NCI-H69 (cell line): ENCODE measurements at regions not wholly inside any gene's neighbourhood (a gene's known extent, or its start where the extent isn't known, plus 50 kb on each side); places are given as distances from the start of the nearest gene placed in this dataset.

Experiments
- DNase-seq: peaks from one replicate; lab custom pipeline; 2025; lab: John Stamatoyannopoulos, UW

DNA sequence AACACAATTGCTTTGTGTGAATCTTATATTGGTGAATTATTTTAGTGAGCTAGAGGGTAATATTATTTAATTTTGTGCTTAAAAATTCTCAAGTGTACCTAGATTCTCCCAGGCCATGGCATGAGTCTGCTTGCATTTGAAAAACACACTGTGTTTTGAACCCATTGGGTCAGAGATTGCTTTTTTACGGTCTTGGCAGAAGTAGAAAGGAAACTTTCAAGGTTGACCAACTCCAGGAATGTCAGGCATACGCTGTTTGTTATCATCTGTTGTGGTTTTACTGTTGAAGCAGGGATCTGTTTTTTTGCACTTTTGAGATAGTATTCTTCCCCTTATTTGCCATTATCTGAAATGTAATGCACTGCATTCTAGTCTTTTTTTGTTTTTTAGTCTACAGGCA lies 377.4 kb downstream of the RPRM start:
- DNase-seq: no peak

DNA sequence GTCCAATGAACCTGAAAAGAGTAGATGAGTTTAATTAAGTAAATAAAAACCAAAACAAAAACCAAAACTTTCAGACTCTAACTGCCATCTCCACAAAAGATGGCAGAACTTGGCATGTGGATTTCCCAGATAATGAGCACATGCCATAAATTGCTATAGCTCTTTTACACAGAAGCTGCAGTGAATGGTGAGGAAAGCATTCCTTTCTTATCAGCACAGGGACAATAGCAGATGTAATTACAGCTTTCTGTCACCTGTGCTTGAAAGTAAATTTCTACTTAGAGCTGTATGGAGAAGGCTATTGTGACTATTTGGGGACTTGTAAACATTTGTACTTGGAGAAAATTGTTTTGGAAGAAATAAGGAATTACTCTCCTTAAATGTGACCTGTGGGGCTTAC lies 378.4 kb downstream of the RPRM start:
- peak; percentile 1 for DNase-seq

DNA sequence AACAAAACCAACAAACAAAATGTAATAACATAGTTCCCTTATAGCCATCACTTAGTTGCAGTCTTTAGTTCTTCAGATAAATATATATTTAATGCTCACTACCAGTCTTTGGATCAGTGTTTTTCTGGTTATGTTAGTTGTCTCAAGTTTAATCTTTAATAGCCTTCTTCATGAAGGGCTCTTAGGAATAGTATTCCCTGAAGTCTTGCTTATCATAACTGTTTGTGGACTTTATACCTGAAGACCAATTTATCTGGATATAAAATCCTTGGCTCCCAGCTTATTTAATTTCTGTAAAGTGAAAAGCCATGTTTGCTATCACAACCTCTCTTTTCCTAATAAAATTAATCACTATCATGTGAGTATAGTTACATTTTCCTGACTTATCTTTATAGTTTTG lies 379.7 kb downstream of the ARL6IP6 start:
- DNase-seq: no peak

DNA sequence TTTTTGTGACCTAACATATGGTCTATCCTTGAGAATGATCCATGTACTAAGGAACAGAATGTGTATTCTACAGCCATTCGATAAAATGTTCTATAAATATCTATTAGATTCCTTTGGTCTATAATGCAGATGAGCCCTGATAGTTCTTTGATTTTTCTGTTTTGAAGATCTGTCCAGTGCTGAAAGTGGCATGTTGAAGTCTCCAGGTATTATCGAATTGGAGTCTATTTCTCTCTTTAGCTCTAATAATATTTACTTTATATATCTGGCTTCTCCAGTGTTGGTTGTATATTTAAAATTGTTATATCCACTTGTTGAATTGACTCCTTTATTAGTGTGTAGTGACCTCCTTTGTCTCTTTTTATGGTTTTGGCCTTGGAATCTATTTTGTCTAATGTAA lies 377.9 kb downstream of the ARL6IP6 start:
- no peak for DNase-seq

DNA sequence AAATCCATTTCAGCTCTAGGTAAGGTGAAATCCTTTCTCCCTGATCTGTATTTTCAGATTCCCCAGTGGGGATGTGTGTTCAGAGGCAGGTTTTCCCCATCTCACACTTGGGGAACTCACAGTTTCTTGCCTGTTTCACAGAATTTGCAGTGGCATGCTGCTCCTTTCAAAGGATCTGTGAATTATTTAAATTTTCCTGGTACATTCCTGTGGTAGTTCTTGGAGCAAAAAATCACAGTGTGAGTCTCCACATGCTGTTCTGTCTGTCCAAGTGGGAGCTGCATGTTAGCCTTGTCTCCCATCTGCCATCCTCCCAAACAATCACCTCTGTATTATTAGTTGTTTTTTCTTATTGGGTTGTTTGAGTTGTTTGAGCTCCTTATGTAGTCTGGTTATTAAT lies 372.9 kb downstream of the ARL6IP6 start:
- DNase-seq: no peak

DNA sequence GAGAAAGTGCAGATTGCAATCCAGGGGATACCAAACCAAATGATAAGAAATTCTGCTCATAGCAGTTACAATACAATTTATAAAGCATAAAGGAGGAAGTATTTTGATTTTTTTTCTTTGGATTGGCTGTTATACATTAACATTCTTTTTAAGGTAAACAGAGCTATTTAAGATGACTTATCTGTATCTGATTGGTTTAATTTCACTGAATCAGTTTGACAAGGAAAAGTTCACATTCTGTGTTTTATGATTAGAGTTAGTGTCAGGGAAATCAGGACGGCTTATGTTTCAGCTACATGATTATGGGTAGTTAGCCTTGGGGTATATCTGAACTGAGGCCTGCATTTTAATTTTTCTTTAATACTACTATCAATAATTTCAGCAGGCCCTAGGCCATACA lies 360.9 kb downstream of the ARL6IP6 start:
- DNase-seq: no peak

DNA sequence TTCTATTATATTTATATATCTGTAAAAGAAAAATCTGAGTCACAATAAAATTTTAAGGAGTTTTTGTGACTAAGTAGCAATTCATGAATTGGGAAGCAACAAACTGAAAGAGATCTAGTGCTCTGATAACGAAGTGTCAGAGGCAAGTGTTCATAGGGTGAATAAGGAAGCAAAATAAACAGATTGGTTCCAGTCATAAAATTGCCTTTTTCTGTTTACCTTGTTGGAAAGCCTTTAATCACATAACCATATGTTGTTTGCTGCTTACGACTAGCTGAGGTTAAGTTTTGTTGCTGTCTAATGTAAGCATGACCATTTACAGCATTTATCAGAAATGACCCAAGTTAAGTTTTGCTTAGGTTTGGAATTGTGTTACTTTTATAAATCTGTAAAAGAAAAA lies 358.9 kb downstream of the ARL6IP6 start:
- peak; percentile 10 for DNase-seq

DNA sequence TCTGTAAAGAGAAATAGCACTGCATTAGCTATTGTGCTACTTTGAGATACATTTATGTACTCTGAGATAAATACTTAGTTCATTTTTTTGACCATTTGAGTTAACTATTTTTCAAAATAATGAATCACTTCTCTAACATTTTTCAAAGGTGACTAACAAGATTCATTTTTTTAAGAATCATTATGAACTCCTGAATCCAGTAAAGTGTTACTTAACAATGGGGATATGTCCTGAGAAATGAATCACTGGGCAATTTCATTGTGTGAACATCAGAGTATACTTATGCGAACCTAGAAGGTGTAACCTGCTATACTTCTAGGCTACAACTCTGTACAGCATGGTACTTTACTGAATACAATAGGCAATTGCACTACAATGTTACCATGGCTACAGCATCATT lies 355.8 kb downstream of the ARL6IP6 start:
- DNase-seq: no peak

DNA sequence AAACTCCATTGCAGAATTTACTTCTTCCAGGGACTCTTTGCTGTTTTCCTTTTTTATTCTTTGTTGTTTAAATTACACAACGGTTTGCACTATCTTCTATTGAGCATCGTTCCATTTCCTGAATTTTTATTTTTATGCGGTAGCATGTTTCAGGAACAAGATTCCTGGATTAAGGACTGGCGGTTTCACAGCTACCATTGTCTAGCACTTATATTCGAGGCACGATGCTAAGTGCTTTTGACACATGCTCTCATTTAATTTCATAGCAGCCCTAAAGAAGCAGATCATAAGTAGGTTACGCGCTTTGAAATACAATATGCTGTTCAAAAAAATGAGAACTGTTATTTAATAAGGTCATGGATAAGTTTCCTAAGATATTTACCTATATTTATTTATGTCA lies 354.4 kb downstream of the ARL6IP6 start:
- no peak for DNase-seq

DNA sequence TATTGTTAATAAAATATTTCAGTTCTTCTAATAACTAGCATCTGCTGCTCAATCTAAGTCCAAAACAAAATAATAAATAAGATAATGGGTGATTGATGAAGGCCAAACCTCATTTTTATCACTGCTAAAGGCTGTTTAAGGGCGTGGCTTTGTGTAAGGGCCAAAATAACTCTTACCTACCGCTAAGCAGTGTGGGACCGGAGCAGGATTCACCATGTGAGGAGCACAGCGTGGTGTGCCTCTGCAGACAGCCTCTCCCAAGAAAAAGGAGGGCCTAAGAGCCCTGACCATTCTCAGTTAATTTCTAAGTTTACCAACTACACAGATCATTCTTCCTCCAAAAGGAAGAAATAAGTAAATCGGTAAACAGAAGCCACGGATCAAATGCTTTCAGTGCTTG lies 353.7 kb downstream of the ARL6IP6 start:
- peak; percentile 1 for DNase-seq

DNA sequence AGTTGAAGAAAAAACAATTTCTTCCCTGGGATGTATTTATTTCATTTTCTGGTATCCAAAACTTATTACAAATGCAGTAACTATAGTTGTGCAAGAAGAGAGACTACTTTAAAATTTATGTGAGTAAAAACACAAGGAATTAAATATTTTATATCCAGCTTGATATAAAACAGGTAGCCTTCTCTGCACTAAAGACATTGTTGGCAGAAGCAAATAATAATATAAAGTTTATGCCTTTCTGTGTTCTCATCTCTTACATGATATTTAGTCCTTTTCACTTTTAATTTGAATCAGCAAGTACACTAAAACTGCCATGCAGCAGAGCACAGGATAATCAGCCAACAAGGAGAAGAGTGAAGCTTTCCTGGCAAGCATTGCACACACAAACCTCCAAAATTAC lies 352.7 kb downstream of the ARL6IP6 start:
- no peak for DNase-seq

DNA sequence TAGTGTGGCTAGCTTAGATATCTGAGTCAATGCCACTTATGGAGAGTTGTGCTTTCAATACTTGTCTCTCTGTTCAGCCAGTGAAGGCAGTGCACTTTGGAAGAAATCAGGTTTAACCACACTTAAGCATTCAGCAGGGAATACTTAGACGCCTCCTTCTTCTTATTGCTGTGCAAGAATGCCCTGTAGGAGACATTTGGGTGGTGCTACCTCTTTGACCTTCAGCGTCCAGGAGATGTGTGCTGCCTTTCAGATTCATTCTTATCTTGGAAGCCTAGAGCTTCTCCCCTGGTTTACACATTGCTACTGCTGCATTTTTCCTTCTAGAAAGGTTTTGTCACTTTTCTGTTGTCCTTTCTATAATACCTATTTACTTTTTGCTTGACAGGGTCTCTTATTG lies 350.5 kb downstream of the ARL6IP6 start:
- no peak for DNase-seq

DNA sequence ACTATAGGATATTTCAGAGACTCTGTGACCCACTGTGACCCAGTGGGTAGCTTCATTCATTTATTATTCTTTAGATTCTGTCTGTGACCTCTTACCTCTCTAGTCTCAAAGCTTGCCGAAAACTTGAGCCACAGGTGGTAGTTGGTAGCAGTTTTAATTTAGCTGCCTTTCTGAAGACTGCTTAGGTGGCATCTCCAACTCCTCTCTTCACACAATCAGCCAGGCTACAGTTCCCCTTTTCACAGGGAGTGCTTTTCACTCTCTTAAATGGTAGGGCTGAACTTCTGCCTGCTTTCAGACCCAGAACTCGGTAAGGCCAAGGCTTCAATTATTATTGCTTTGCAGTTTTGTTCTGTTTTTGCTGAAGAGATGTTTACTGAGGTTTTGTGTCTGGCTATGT lies 349.6 kb downstream of the ARL6IP6 start:
- no peak for DNase-seq

DNA sequence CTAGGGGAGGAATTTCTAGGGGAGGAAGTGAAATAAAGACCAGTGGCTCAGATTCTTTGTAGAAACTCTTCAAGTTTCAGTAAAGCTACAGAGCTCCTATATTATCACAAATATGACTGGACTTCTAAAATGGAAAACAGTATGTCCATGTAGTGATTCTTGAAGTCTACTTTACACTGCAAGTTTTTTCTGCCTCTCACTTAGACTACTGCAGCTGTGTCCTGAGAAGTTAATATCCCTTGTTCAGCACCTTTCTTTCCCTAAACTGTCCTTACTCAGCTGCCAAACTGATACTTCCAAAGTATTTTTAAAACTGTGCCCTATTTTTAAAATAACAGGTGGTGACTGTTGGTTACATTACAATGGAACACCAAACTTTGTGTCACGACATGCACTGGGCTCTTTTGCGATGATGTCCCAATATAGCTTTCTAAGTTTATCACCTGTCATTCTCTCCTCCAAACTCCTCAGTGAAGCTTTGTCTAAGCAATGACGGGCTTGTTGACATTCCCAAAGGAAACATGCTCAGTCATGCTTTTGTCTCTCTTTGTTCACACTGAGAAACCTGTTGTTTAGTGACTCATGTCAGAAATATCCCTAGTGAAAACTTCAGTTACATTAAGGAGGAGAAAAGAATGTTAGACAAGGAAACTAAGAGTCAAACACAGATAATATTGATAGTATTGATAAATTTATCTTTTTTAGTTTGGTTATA lies 341.1 kb downstream of the ARL6IP6 start:
- DNase-seq: peak; percentile 20

DNA sequence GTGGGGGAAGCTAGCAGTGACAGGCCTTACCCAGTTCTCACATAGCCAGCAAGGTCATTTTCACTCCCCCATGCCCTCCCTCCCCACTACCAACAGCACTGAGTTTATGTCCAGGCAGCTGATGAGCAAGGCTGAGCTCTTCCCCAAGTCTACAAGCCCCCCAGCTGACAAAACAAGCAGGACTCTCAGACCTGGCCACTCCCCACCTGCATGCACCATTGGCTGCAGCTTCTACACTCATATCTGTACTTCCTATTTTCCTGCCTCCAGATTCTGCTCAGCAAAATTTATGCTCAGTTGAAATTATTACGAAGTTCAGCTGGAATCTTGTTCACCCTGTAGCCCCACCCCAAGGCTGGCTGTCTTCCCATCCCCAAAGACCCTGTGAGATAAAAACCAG lies 339.3 kb downstream of the ARL6IP6 start:
- DNase-seq: no peak

DNA sequence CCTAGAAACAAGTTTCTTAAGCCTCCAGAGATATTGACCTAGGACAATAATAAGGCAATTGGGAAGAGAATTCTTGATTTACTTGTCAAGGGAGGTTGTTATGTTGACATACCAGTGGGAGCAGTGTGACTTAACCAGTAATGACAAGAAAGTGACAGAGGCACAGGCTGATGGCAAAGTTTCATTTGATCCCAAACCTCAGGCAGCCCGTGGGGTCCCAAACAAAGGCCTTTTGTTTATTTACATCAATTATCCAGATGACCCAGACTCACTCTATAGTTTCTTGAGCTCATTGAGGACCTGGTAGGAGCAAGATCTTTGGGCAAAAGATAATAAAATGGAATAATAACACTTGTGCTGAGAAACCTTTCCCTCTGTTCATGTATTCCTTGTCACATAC lies 336.8 kb downstream of the ARL6IP6 start:
- DNase-seq: no peak

DNA sequence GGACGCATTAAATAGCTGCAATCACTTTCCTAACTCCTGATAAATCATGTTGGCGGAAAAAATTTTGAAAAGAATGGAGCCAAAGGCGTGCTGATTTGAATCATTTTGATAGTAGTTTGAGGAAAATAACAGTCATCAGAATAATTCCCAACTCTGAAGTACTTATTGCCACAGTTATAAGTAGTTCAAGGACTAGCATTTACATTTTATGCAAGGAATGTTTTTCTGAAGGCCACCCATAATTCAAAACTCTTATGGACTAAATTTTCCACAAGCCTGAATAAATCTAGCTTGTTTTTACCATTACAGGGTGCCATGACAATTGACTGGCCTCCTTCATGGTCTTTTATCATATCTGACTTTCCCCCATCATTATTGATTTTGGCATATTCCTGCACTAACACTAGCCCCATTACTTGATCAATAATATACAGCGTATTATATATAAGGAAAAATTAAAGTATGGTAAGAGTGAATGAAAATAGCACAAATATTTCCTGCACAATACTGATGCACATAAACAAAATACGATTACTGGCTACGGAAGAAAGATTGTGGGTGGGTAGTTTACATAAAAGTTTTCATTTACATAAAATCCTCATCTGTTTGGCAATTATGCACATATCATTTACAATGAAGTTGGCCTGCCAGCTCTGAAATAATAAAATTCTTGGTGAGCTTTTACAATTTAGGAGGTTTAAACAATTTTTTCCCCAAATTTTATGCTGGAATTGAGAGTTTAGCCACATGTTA lies 334.6 kb downstream of the ARL6IP6 start:
- DNase-seq: no peak

DNA sequence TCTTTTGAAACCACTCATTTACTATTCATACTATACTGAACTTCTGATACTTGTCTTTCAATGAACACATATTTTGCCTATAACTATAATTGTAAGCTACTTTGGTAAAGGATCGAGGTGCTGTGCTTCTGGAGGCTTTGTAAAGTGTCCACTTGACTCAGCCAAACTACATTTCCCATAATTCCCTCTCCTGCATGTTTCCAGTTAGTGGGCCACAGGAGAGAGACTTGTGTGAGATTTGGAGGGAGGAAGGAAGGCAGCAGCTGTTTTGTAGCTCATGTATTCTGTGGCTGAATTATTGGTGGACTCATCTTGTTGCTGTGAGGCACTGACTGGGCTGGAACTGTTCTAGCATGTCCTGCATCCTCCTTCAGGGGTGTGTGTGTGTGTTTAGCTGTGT lies 328.8 kb downstream of the ARL6IP6 start:
- no peak for DNase-seq

DNA sequence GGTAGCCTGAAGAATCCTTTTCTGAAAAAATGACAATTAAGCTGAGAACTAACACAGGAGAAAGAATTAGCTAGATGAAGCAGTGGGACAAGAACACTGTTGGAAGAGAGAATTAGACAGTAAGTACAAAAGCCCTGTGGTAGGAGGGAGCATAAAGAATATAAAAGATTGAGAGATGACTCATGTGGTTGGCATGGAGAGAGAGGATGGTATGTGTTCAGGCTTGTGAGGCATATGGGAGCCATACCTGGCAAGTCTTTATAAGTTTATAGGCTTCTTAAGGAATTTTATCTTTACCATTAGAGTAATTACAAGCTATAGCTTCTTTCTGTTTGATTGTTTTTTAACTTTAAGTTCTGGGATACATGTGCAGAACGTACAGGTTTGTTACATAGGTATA lies 325.0 kb downstream of the ARL6IP6 start:
- DNase-seq: no peak

DNA sequence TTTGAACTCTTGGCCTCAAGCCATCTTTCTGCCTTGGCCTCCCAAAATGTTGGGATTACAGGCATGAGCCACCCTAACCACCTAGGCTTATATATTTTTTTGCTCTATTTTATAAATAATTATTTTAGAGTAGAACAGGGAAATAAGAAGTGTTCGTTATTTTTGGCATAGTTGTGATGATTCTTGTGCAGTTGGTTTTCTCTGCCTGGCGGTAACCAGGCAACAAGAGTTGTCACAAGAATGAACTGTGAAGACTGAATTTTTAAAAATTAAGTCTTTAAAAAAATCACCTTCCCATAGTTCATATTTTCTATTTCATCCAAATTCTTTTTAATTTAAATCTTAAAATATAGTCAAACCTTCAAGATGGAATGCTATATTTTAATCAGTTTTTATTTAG lies 310.2 kb downstream of the ARL6IP6 start:
- no peak for DNase-seq

DNA sequence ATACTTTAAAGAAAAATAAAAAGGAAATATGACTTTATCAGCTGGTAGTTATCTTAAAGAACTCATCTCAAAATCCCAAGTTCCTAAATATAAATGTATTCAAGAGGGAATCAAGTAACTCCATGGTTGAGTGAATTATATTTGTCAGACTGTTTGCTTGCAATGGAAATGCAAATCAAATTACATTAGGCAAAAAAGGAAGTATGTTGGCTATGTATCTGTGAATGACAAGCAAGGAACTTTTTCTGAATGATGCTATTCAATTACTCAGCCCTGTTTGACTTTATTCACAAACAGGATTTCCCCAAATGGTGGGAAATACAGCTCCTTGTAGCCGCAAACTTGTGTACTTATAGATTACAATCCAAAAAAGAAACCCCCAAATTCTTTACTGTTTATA lies 309.1 kb downstream of the ARL6IP6 start:
- DNase-seq: no peak

DNA sequence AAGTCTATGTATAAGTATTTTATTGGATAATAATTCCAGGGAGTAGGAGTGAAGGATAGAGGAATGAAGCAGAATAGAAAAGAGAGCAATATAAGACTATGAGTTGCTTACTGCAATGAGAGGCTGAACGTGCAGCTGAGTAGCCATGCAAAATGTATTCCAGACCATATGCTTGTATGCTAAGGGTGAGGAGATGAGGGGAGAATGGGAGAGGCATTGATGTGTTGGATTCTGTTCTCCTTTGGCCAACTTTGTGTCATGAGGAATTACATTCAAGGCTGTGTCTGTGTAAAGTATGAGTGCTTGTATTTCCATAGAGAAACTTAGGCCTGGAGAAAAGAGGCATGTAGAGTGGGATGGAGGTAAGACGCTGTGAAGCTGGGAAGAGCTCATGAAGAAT lies 301.8 kb downstream of the ARL6IP6 start:
- DNase-seq: no peak

DNA sequence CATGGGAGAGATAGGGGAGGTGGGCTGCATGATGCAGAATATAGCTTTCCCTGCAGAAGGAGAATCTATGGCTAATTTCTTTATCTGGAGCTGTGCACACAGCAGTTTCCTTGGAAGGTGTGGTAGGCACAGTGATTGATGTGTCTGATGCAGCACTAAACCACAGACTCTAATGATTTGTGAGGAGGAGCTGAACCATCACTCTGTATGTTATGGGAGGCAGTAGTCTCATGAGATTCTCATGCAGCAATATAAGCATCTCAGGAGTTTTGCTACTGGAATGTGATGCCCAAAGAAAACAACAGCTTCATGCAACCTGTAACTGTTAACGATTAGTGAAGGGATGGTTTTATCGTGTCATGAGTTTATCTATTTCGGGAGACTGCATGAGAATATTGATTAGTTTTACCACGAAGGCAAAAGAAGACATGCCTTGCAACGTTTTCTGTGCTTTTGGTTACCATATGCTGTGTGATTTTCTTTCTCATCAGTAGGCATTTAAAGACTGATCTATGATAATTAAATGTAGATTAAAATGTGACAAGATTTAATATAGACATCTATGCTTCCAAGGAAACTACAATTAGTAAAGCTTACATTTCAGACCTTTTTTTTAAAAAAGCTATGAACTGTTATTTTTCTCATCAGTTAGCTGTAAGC lies 286.8 kb downstream of the ARL6IP6 start:
- DNase-seq: peak; percentile 3
